ENCODE measurements at regions not wholly inside any gene's neighbourhood (a gene's known extent, or its start where the extent isn't known, plus 50 kb on each side); places are given as distances from the start of the nearest gene placed in this dataset.

- DNase-seq (ENCODE audit: low read depth) = no peak
- no peak overlapping the region for H3K4me3 ChIP-seq (ENCODE audit: low read depth, low read length)
- no peak for TF ChIP-seq CTCF (conservative IDR thresholded peaks at IDR 0.05; ENCODE audit: low read depth, low read length)
Observed at GRCh38 chr3:56986347-56986746, 74.1 kb upstream of the SPATA12 start.

DNA sequence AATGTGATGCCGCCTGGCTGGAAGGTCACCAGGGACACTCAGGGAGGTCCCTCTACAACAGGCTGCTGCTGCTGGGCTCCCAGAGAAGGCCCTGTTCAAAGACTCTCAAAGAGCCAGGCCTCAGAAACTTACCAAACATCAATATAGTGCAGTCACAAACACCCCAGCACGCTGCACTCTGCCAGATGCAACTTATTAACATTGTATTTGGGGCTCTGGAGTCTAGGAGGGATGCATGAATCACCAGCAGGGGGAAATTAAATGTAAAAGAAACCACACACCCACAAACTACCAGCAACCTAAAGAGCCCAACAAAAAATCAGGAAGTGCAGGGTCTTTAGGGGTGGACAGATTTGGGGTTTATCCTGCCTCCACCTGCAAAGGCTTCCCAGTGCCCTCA is 74.6 kb upstream of the SPATA12 start:
- no peak for DNase-seq (ENCODE audit: low read depth)
- H3K4me3 ChIP-seq (ENCODE audit: low read depth, low read length) = no peak overlapping the region
- TF ChIP-seq CTCF (conservative IDR thresholded peaks at IDR 0.05; ENCODE audit: low read depth, low read length) = no peak

DNA sequence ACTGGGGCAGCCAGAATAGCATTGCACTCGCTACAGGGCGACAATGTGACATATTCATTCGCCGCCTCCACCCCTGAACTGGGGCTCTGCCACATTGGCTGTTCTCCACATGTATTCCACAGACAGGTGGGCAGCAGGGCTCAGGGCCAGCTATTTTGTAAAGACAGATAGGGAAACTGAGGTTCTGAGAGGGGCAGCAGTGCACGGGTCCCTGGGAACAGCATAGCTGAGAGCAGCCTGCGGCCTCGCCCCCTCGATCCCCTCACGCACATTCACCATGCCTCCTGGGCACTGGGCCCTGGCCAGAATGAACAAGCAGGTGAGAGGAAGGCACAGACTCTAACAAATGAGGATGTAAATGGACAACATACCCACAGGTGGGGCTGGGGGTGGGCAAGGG is 75.0 kb upstream of the SPATA12 start:
- no peak for DNase-seq (ENCODE audit: low read depth)
- no peak for TF ChIP-seq CTCF (conservative IDR thresholded peaks at IDR 0.05; ENCODE audit: low read depth, low read length)
- no peak overlapping the region for H3K4me3 ChIP-seq (ENCODE audit: low read depth, low read length)

DNA sequence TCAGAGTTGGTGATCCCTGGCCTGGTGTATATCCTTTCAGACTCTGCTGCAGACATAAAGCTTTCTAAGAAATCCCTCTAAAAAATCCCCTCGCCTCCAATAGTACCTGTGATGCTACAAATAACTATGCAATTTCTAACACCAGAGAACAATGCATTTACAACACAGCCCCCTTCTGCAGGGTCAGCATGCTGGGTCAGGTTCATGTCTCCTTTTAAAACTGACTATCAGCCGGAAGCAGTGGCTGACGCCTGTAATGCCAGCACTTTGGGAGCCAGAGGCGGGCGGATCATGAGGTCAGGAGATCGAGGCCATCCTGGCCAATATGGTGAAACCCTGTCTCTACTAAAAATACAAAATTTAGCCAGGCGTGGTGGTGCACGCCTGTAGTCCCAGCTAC is 77.0 kb upstream of the SPATA12 start:
- no peak overlapping the region for H3K4me3 ChIP-seq (ENCODE audit: low read depth, low read length)
- no peak for TF ChIP-seq CTCF (conservative IDR thresholded peaks at IDR 0.05; ENCODE audit: low read depth, low read length)
- DNase-seq (ENCODE audit: low read depth) = no peak

DNA sequence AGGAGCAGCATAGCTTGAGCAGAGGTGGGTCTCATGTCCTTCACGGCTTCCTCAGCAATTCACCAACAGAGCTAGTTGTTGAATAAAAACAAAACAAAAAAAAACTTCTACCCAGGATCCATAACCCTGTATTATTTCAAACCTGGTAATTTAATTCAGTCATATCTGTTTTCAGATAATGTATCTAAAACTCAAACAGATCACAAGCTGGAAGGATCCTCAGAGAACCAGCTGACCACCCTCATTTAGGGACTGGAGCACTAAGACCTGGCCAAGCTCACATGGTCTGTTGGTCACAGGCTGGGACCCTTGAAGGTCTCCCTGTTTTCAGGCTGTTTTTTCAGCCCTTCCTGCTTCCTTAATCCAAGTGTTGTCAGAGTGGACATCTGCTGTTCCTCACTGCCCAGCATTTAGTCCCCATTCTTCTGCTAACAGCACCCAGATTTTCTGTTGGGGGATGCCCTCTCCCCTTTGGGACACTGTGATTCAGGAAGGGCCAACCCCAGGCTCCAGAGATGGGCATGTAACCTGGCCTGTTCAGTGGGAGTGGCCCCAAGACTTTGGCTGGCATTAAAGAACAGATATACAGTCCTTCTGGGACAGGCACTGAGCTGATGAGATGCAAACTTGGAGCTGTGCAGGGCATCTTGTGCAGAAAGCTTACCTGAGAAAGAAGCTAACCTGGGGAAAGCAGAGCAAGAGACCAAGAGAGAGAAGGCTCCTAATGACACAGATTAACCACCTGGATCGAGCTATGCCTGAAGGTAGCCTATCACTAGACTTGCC is 78.8 kb upstream of the SPATA12 start:
- no peak for TF ChIP-seq CTCF (conservative IDR thresholded peaks at IDR 0.05; ENCODE audit: low read depth, low read length)
- DNase-seq (ENCODE audit: low read depth) = no peak
- no peak overlapping the region for H3K4me3 ChIP-seq (ENCODE audit: low read depth, low read length)

DNA sequence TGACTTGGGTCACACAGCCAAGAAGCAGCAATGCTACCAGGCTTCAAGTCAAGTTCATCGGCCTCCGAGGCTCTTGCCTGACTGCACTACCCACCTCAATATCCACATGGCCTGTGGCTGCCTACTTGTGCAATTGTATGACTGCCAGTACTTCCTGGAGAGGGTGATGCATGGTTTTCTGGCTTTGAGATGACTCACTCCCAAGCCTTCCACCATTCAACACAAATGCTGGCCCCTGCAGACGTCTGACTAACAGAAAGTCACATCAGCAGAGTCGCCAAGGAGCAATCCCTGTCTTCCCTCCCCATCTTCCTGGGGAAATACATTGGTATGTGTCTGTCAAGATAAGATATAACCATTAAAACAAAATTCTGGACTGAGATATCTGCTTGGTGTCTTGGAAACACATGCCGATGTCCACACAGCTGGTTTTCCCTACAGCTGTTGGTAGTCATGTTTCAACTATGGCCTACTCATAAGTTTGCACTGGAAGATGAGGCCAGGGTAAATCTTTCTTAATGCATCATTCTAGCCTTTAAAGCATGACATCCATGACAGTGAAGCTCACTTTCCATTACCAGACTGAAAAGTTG is 79.6 kb upstream of the SPATA12 start:
- TF ChIP-seq CTCF (conservative IDR thresholded peaks at IDR 0.05; ENCODE audit: low read depth, low read length) = no peak

DNA sequence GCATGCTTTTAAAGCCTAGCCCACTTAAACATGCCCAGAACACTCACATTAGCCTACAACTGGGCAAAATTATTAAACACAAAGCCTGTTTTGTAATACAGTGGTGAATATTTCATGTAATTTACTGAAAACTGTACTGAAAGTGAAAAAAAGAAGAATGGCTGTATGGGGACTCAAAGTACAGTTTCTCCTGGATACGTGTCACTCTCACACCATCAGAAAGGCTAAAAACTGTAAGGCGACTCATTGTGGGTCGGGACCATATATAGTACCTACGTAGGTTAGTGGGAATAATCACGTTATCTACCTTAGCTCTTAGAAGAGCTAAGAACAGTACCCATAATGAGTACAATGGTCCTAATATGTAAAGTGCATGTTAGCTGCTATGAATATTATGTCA is 80.2 kb upstream of the SPATA12 start:
- no peak for DNase-seq (ENCODE audit: low read depth)
- H3K4me3 ChIP-seq (ENCODE audit: low read depth, low read length) = no peak overlapping the region
- TF ChIP-seq CTCF (conservative IDR thresholded peaks at IDR 0.05; ENCODE audit: low read depth, low read length) = no peak

More for the DNA sequence above, 79.6 kb upstream of the SPATA12 start:
- no peak overlapping the region for H3K4me3 ChIP-seq (ENCODE audit: low read depth, low read length)
- DNase-seq (ENCODE audit: low read depth) = peak; percentile 91

All from epithelial cell of proximal tubule (primary cell).